HG03439 (cell line): ENCODE measurements at regions not wholly inside any gene's neighbourhood (a gene's known extent, or its start where the extent isn't known, plus 50 kb on each side); places are given as distances from the start of the nearest gene placed in this dataset.
"Not testable (repeated sequence)": the region's sequence is repeated elsewhere in the genome, so short reads cannot be mapped to it uniquely, and the experiment has no call there.

Experiments used
- ATAC-seq: cut with Tn5 transposase; IDR thresholded peaks from one replicate; pipeline ENCODE4 v1.9.1; 2021; ENCODE audit warnings: mild to moderate bottlenecking, moderate library complexity; ENCODE audit not compliant: unreplicated experiment

DNA sequence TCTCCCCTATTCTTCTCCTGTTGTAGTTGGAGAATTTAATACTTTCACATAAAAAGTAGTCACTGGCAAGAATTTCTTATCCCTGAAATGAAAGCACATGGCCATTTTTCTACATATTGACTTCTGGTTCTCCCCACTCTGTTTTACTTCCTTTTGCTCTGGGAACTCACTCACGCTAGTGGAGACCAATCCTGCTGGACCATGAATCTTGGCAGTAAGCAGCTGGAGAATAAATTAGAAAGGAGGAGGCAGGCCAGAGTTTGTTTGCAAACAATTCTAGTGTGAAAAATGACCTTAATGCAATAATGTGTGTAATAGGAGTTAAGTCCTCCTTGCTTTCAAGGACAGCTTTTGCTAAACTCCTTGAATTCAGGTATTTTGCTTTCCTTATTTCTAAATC lies 412.3 kb upstream of the CHORDC1 start:
- no peak for ATAC-seq

DNA sequence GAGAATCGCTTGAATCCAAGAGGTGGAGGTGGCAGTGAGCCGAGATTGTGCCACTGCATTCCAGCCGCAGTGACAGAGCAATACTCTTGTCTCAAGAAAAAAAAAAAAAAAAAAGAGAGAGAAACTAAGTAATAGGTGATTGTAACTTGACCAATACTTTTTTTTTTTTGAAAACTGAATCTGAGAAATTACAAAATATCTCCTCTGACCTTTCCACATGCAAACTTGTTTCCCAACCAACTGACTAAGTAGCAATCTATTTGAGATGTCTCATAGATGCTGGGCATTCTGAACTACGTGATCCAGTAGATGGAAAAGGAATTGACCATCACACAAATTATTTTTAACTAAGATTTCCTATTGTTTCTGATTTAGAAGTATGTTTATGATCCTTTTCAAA lies 407.3 kb upstream of the CHORDC1 start:
- no peak for ATAC-seq

DNA sequence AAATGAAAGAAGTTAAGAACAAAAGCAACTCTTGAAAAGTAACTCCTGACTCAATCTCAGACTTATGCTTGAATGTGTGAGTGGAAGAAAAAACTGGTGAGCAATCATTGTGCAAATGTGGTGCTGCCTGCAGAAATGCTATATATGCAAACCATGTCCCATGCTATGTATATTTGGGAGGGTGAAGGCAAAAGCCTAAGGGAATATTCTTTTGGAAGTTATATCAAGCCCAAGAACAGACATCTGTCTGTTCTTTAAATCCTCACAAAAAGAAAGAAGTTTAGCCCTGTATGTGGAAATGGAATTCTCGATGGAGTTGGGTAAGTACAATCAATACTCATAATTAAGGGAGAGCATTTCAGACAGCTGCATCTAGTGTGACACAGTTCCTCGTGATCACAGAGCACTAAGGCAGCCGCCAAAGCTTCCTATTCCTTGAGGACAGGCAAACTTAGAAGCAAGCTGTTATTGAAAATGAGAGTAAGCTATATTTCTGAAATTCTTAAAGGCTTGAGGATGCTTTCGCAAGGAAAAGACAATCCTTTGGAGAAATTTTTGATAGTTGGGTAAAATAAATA lies 406.5 kb upstream of the CHORDC1 start:
- no peak for ATAC-seq

- no peak for ATAC-seq
Measured at GRCh38 chr11:90614318-90614717, 391.5 kb upstream of the CHORDC1 start.

DNA sequence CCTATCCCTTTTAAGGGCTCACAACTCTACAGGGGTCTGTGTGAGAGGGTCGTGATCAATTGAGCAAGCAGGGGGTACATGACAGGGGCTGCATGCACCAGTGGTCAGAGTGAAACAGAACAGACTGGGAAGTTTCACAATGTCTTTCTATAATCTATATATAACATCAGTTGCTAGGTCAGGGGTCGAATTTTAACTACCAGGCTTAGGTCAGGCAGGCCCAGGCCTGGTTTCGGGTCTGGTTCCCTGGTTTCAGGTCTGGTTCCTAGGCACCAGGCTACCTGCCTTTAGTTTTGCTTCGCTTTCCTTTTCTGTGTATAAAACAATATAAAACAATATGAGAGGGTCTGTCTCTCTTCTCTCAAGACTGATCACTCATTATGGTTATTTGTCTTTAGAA lies 390.2 kb upstream of the CHORDC1 start:
- not testable (repeated sequence) for ATAC-seq

- ATAC-seq, result no peak
Measured at GRCh38 chr11:90606721-90607120, 383.9 kb upstream of the CHORDC1 start.

GRCh38 chr11:90601261-90601660 lies 378.4 kb upstream of the CHORDC1 start:
- ATAC-seq, result no peak

DNA sequence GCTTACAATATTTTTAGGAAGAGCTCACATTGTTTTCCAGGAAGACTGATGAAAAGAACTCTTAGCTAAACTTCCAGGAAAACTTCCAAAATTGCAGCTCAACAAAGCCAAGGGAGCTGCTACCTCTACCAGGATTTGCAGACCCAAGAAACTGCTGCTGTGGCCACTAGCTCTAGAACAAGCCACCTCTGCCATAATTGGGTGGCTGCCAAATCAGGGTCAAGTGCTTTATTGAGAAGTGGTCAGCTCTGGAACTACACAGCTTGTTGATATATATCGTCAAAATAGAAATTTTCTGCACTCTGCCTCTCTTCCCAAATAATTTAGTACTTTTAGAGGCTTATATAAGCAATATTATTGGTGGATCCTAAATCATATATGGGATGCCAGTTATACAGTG lies 371.8 kb upstream of the CHORDC1 start:
- no peak for ATAC-seq

GRCh38 chr11:90593099-90593498 lies 370.2 kb upstream of the CHORDC1 start:
- no peak for ATAC-seq

DNA sequence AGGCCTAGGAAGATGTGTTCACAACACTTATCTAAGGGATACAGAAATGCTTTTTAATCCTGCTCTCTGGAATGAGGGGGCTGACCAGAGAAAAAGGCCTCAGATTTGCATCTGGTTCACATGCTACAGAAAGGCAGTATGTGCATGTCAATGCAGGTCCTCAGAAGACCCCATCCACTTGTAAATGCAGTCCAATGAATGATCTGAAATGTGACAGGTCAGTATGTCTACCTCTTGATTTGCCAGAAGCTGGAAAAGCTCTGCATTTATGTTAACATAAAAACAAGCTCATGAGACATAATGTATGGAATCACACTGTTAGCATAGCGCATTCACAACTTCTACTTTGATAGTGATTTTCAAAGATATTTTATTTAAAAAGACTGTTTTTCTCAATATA lies 367.4 kb upstream of the CHORDC1 start:
- no peak for ATAC-seq

DNA sequence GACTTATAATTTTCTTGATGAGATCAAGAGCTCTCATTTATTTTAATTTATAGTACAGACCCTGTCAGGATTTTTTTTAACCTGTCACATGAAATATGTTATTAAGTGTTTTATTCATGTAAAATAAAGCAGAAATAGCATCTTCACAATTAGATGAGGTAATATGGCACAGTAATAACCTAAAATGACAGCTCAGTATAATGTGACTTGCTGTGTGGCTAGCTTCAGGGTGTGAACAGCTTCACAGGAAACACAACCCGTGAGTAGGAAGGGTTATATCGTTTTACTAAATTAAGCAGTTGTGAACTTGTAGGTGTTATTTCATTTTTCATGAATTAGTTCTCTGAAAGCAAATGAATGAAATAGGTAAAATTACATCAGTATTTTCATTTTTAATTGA lies 366.9 kb upstream of the CHORDC1 start:
- no peak for ATAC-seq

DNA sequence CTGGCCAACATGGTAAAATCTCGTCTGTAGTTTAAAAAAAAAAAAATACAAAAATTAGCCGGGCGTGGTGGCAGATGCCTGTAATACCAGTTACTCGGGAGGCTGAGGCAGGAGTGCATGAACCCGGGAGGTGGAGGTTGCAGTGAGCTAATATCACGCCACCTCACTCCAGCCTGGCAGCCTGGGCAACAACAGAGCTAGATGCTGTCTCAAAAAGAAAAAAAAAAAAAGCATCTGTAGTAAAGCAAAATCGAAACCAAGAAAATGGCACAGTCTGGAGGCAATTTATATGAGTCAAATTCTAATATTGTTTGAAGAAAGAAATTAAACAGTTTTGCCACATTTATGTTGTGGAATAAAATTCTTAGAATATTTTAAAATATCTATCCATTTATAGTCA lies 365.0 kb upstream of the CHORDC1 start:
- no peak for ATAC-seq

GRCh38 chr11:90585491-90585890 lies 362.6 kb upstream of the CHORDC1 start:
- ATAC-seq, result no peak

DNA sequence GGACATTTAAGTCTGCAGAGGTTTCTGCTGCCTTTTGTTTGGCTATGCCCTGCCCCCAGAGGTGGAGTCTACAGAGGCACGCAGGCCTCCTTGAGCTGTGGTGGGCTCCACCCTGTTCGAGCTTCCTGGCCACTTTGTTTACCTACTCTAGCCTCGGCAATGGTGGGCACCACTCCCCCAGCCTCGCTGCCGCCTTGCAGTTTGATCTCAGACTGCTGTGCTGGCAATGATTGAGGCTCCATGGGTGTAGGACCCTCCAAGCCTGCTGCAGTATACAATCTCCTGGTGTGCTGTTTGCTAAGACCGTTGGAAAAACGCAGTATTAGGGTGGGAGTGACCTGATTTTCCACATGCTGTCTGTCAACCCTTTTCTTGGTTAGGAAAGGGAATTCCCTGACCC lies 360.1 kb upstream of the CHORDC1 start:
- not testable (repeated sequence) for ATAC-seq

DNA sequence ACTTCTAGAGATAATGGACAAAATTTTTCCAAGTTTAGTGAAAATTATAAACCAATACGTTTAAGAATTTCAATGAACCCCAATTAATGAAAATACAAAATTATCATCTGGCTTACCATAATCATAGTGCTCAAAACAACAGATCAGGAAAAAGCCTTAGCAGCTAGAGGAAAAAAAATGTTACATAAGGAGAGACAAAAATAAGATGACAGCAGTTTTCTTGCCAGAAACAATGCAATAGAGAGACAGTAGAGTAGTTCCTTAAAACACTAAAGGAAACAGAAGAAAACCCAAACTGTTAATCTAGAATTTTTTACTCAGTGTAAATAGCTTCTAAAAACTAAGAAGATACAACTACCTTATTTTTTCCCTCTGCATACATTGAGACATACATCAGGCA lies 341.7 kb upstream of the CHORDC1 start:
- no peak for ATAC-seq

DNA sequence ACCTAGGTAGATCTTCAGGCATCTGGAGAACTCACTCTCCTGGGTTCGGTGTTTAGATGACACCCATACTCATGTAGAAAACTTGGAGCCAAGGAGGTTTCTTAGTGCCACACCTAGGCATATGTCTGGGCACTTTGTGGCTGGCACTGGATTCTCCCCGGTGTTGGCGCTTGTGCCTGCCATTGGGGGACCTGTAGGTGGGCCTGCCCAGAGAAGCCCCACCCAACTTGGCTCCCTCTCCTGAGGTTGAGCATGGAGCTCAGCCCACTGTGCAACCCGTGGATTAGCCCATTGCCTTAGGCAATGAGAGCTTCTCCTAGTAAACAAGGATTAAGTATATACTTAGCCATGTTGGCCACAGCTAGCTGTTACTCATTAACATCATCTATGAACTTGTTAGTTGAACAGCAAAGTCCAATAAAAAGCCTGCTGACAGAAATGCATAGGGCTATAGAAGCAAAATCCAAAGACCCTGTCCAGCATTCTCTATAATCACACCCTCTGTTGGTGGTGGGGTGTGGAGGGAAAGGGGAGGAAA lies 335.5 kb upstream of the CHORDC1 start:
- no peak for ATAC-seq

DNA sequence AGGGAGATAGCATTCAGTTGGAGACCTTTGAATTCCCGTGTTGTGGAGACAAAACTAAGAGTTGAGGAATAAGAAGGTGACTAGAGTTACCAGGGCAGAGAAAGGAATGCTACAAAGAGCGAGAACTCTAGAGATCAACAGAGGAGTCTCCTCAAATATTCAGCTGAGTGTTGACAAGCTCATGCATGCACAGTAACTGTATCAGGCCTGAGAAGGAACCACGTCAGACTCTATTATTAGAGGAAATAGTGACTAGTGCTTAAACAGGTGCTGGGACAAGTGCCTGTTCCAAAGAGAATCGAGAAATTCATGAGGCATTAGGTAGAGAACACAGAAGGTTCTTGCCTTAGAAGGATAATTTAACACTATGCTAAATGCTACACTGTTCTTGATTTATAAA lies 333.8 kb upstream of the CHORDC1 start:
- no peak for ATAC-seq

DNA sequence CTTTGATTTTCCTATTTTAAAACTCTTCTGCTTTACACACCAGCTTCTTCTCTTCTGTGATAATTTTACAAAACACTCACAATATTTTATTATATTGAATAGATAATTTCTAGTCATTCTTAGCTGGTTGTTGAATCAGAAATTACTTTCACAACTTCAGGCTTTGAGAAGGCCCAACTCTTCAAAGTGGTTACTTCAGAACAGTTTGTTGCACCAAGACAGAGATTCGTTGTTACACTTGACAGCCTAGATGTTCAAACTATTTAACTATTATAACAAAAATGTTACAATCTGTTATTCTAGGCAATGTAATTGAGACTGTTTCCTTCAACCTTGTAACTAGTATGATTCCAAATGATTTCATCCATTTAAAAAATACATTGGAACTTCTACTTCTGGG lies 333.2 kb upstream of the CHORDC1 start:
- no peak for ATAC-seq

DNA sequence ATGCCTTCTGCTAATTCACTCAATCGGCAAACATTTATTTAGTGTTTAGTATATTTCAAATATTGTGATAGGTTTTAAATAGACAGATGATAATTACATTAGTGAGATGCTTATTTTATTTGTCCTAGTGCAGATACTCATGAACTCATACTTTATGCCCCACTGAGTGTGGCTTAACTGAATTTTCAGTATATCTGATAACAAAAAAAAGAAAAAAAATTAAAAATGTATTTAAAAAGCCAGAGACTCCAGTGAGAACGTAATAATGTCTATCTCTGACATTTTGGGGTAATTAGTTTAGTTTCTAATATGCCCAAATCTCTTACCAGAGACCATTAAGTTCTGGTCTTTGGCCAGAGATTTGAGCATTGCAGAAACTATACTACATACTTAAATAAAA lies 332.6 kb upstream of the CHORDC1 start:
- ATAC-seq, result no peak

DNA sequence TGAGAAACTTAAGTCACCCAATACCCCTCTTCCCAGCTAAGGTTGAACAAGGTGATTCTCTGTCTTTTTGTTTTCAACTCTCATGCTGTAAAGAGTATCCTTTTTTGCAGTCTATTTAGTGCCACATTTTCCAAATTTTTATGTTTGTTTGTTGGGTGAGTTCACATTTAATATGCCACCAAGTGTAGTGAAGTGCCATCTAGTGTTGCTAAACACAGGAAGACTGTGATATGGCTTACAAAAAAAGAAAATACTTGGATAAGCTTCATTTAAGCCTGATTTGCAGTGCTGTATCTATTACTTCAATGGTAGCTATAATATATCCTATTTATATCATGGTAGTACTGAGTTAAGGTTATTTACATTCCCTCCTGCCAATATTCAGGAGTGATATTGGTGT lies 319.2 kb upstream of the CHORDC1 start:
- ATAC-seq, result no peak

DNA sequence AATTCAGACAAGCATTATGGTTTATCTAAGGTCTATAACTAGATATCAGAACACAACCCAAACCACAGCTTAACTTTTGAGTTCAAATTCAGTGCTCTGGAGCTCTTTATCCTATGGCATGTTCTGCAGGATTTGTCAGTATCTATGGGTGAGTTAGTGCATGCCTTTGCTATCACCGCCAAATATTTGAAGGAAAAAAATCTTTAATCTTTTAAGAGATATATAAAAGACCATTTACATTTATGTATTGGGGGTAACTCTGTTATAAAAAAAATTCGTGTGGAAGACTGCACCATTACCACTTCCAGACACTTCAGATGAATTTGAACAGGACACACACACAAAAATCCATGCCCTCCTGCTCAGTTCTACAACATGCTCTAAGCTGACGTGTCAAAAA lies 313.5 kb upstream of the CHORDC1 start:
- ATAC-seq, result no peak

- no peak for ATAC-seq
Measured at GRCh38 chr11:90532125-90532524, 309.3 kb upstream of the CHORDC1 start.

DNA sequence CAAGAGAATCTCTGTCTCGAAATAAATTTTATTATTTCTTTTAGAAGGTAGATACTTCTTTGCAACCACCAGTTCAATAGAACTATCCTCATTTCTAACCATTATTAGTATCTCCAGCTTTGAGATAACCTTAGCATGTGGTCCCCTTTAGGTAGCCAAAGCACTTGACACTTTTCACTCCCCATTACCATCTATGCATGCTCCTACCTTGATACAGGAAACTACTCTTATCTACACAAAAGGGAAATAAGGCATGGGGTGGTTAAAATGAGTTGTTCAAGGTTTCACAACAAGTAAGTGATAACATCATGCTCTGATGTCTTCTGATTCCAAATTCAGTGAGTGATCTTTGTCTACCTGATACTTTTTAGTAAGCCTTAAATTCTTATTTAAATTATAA lies 308.2 kb upstream of the CHORDC1 start:
- ATAC-seq, result no peak
